Keratinocyte (primary cell): ENCODE measurements at regions not wholly inside any gene's neighbourhood (a gene's known extent, or its start where the extent isn't known, plus 50 kb on each side); places are given as distances from the start of the nearest gene placed in this dataset.

Experiments
- DNase-seq: peaks from one replicate; pipeline ENCODE4 v3.0.0-alpha.2; 2011; ENCODE audit warnings: low read depth, missing footprints, low spot score
- FAIRE-seq: peaks from 2 replicates; lab custom pipeline; 2011; peaks lifted over from hg19 to GRCh38; lab: Jason Lieb, UNC
- H2AFZ ChIP-seq: 2 replicates; pipeline ENCODE4 v1.6.0; 2012; ENCODE audit warnings: low read length, control low read depth, inconsistent platforms; ENCODE audit not compliant: control insufficient read depth
- H3K27ac ChIP-seq: 2 replicates; pipeline ENCODE4 v1.5.1; 2011; ENCODE audit warnings: low read length; ENCODE audit not compliant: control insufficient read depth, insufficient read depth
- H3K27me3 ChIP-seq: 3 replicates; pipeline ENCODE4 v1.6.0; 2011; ENCODE audit warnings: low read length; ENCODE audit not compliant: control insufficient read depth, insufficient read depth; ENCODE audit errors: extremely low read depth
- H3K36me3 ChIP-seq, 2 experiments: 2 replicates in 1 of 2; 3 replicates in 1 of 2; pipeline ENCODE4 v1.5.1; 2011; ENCODE audit warnings: low read length in 2 of 2, mild to moderate bottlenecking in 1 of 2; ENCODE audit not compliant: control insufficient read depth in 2 of 2, insufficient read depth in 2 of 2; ENCODE audit errors: extremely low read depth in 1 of 2
- H3K4me1 ChIP-seq: 3 replicates; pipeline ENCODE4 v1.5.1; 2011; ENCODE audit warnings: low read length; ENCODE audit not compliant: control insufficient read depth, insufficient read depth; ENCODE audit errors: extremely low read depth
- H3K4me2 ChIP-seq: 3 replicates; pipeline ENCODE4 v1.6.0; 2011; ENCODE audit warnings: low read depth, low read length; ENCODE audit not compliant: control insufficient read depth, insufficient read depth; ENCODE audit errors: extremely low read depth
- H3K4me3 ChIP-seq, 3 experiments: fragments of 200-600 bp in 1 of 3; sonication (generic) in 1 of 3; 2 replicates in 2 of 3; 3 replicates in 1 of 3; pipeline ENCODE4 v1.5.1; 2011 to 2016; ENCODE audit warnings: low read length in 3 of 3, mild to moderate bottlenecking in 3 of 3, control low read depth in 2 of 3, inconsistent platforms in 1 of 3, low read depth in 1 of 3, mixed read lengths in 1 of 3, mixed run types in 1 of 3, moderate library complexity in 1 of 3; ENCODE audit not compliant: control insufficient read depth in 2 of 3, insufficient read depth in 2 of 3; ENCODE audit errors: extremely low read depth in 1 of 3
- H3K79me2 ChIP-seq: 2 replicates; pipeline ENCODE4 v1.6.0; 2012; ENCODE audit warnings: low read length; ENCODE audit not compliant: control insufficient read depth, insufficient read depth
- H3K9ac ChIP-seq: 3 replicates; pipeline ENCODE4 v1.6.0; 2011; ENCODE audit warnings: low read length; ENCODE audit not compliant: control insufficient read depth, insufficient read depth; ENCODE audit errors: extremely low read depth
- H3K9me1 ChIP-seq: 3 replicates; pipeline ENCODE4 v1.6.0; 2011; ENCODE audit warnings: low read length; ENCODE audit not compliant: control insufficient read depth, insufficient read depth; ENCODE audit errors: extremely low read depth
- H3K9me3 ChIP-seq: 2 replicates; pipeline ENCODE4 v1.5.1; 2012; ENCODE audit warnings: low read depth, low read length; ENCODE audit not compliant: control insufficient read depth
- H4K20me1 ChIP-seq: 3 replicates; pipeline ENCODE4 v1.6.0; 2011; ENCODE audit warnings: low read length; ENCODE audit not compliant: control insufficient read depth, insufficient read depth; ENCODE audit errors: extremely low read depth
- CTCF ChIP-seq, 3 experiments: IDR thresholded peaks in 1 of 3; conservative IDR thresholded peaks in 1 of 3; optimal IDR thresholded peaks in 1 of 3; 2 replicates in 2 of 3; 3 replicates in 1 of 3; pipeline versions ENCODE3 to v1.5.1; 2011; ENCODE audit warnings: low read length in 3 of 3, mild to moderate bottlenecking in 3 of 3, moderate library complexity in 2 of 3, control low read depth in 1 of 3, inconsistent platforms in 1 of 3; ENCODE audit not compliant: insufficient read depth in 2 of 3; ENCODE audit errors: extremely low read depth in 1 of 3
- EZH2 ChIP-seq: IDR thresholded peaks from one replicate; pipeline ENCODE4 v1.6.1; 2012; ENCODE audit warnings: inconsistent platforms, mild to moderate bottlenecking, low read length, moderate library complexity
- dilution Hi-C: fragments of 300-500 bp; cut with MboI; formaldehyde crosslinking; loops from one replicate; pipeline ENCODE4 v1.7.0; 2020; ENCODE audit warnings: low sequenced_read_pairs; ENCODE audit not compliant: extremely low pct_ligation_motif_present

- Histone ChIP-seq H3K9me3 (no peaks in the 10 kb centered on the region), H3K4me3 (no peak overlapping the region), H4K20me1 (no peaks in the 10 kb centered on the region), H3K4me2 (no peak overlapping the region), H3K9ac (no peak overlapping the region), H3K27ac (no peak overlapping the region), H2AFZ (no peak overlapping the region), H3K79me2 (no peaks in the 10 kb centered on the region), H3K9me1 (no peaks in the 10 kb centered on the region), H3K27me3 (no peaks in the 10 kb centered on the region), H3K4me1 (no peaks in the 10 kb centered on the region), H3K36me3 (no peaks in the 10 kb centered on the region)
- no peak for FAIRE-seq
- no peak for TF ChIP-seq EZH2
- no peak for TF ChIP-seq CTCF (optimal IDR thresholded peaks at IDR 0.05 in 1 of 3, IDR thresholded peaks at IDR 0.05 in 1 of 3, conservative IDR thresholded peaks at IDR 0.05 in 1 of 3; ENCODE audit: extremely low read depth in 1 of 3, insufficient read depth in 2 of 3, low read length in 3 of 3)
- no peak for DNase-seq
- dilution Hi-C loops: no loop called here
Observed at GRCh38 chr4:35538807-35539206, 705.5 kb downstream of the ARAP2 start.

GRCh38 chr4:35539404-35540055 lies 704.8 kb downstream of the ARAP2 start:
- H3K9me3 ChIP-seq: no peaks in the 10 kb centered on the region
- H3K27me3 ChIP-seq: no peaks in the 10 kb centered on the region

More at GRCh38 chr4:35539404-35540055, 704.8 kb downstream of the ARAP2 start:
- H3K27ac ChIP-seq: no peak overlapping the region
- no peaks in the 10 kb centered on the region for H4K20me1 ChIP-seq
- TF ChIP-seq EZH2 (no peak), CTCF (optimal IDR thresholded peaks at IDR 0.05 in 1 of 3, IDR thresholded peaks at IDR 0.05 in 1 of 3, conservative IDR thresholded peaks at IDR 0.05 in 1 of 3; ENCODE audit: extremely low read depth in 1 of 3, insufficient read depth in 2 of 3, low read length in 3 of 3) (no peak)
- no peak overlapping the region for H3K9ac ChIP-seq
- H3K36me3 ChIP-seq: no peaks in the 10 kb centered on the region
- no peak for DNase-seq
- H2AFZ ChIP-seq: no peak overlapping the region
- H3K4me1 ChIP-seq: no peaks in the 10 kb centered on the region
- H3K9me1 ChIP-seq: no peaks in the 10 kb centered on the region
- H3K79me2 ChIP-seq: no peaks in the 10 kb centered on the region
- dilution Hi-C loops: no loop called here
- H3K4me3 ChIP-seq: no peak overlapping the region
- no peak overlapping the region for H3K4me2 ChIP-seq
- no peak for FAIRE-seq
